Common myeloid progenitor, CD34-positive (primary cell): ENCODE measurements at regions not wholly inside any gene's neighbourhood (a gene's known extent, or its start where the extent isn't known, plus 50 kb on each side); places are given as distances from the start of the nearest gene placed in this dataset.

Experiments used
- CTCF ChIA-PET: fragments of 350-600 bp; sonication (Branson Sonifier 250); formaldehyde crosslinking; loops from one replicate; lab custom pipeline; 2021; ENCODE audit warnings: antibody characterized with exemption; lab: Charles Lee
- POLR2A ChIA-PET: fragments of 350-600 bp; sonication (Branson Sonifier 250); formaldehyde crosslinking; loops from one replicate; lab custom pipeline; 2021; ENCODE audit warnings: antibody characterized with exemption; lab: Charles Lee
- DNase-seq, 3 donors: peaks; one replicate each; pipeline versions ENCODE4 v3.0.0 to v3.0.0-alpha.2; 2013
- H3K27ac ChIP-seq, 2 experiments: 1 replicate in 1 of 2; 2 replicates in 1 of 2; pipeline ENCODE4 v1.7.0; 2013; ENCODE audit warnings: inconsistent platforms in 2 of 2, low read length in 2 of 2, mild to moderate bottlenecking in 2 of 2, low read depth in 1 of 2, moderate library complexity in 1 of 2; ENCODE audit not compliant: severe bottlenecking in 2 of 2, insufficient read depth in 1 of 2, poor library complexity in 1 of 2
- H3K27me3 ChIP-seq, 5 experiments: replicated peaks in 2 of 5; 1 replicate in 3 of 5; 2 replicates in 2 of 5; pipeline versions ENCODE4 v1.6.1 to v1.7.0; 2013; ENCODE audit warnings: low read length in 4 of 5, mild to moderate bottlenecking in 2 of 5, moderate library complexity in 2 of 5, inconsistent platforms in 1 of 5; ENCODE audit not compliant: insufficient read depth in 5 of 5, control insufficient read depth in 4 of 5
- H3K36me3 ChIP-seq, 4 experiments: 1 replicate in 2 of 4; 2 replicates in 2 of 4; pipeline versions ENCODE4 v1.6.1 to v1.7.0; 2013; ENCODE audit warnings: low read length in 3 of 4, control low read depth in 1 of 4, mild to moderate bottlenecking in 1 of 4; ENCODE audit not compliant: control insufficient read depth in 4 of 4, insufficient read depth in 4 of 4
- H3K4me1 ChIP-seq, 4 experiments: 1 replicate in 3 of 4; 2 replicates in 1 of 4; pipeline versions ENCODE4 v1.6.1 to v1.7.1; 2013; ENCODE audit warnings: low read length in 3 of 4, mild to moderate bottlenecking in 3 of 4, control low read depth in 1 of 4, inconsistent platforms in 1 of 4, moderate library complexity in 1 of 4; ENCODE audit not compliant: control insufficient read depth in 4 of 4, insufficient read depth in 4 of 4; ENCODE audit errors: control extremely low read depth in 1 of 4
- H3K4me3 ChIP-seq, 7 experiments: 1 replicate in 4 of 7; 2 replicates in 3 of 7; pipeline versions ENCODE4 v1.5.1 to v1.7.0; 2013; ENCODE audit warnings: mild to moderate bottlenecking in 7 of 7, low read length in 6 of 7, moderate library complexity in 6 of 7, inconsistent platforms in 2 of 7, low read depth in 2 of 7, control low read depth in 1 of 7; ENCODE audit not compliant: insufficient read depth in 4 of 7, control insufficient read depth in 1 of 7; ENCODE audit errors: extremely low read depth in 1 of 7
- H3K9me3 ChIP-seq, 5 experiments: 1 replicate in 4 of 5; 2 replicates in 1 of 5; pipeline versions ENCODE4 v1.6.1 to v1.7.1; 2013; ENCODE audit warnings: low read length in 4 of 5, mild to moderate bottlenecking in 2 of 5, inconsistent platforms in 1 of 5, low read depth in 1 of 5, moderate library complexity in 1 of 5; ENCODE audit not compliant: control insufficient read depth in 4 of 5, insufficient read depth in 2 of 5; ENCODE audit errors: control extremely low read depth in 1 of 5
- WGBS: methylation state at CpG from one replicate; pipeline ENCODE4 v1.1.5; 2013; ENCODE audit not compliant: insufficient coverage; 5-methylcytosine and 5-hydroxymethylcytosine counted together

GRCh38 chr14:84181072-84181471, 1348.9 kb upstream of the FLRT2 start:
- DNase-seq, result no peak
- H3K4me1 ChIP-seq, result no peaks in the 10 kb centered on the region
- H3K27ac ChIP-seq, result no peak overlapping the region
- no peaks in the 10 kb centered on the region for H3K36me3 ChIP-seq
- H3K9me3 ChIP-seq, result peaks cover 0 to 4% (median 0%) of the 10 kb centered on the region in 5 experiments
- H3K4me3 ChIP-seq, result no peak overlapping the region
- ChIA-PET CTCF (no interaction called here), POLR2A (no interaction called here)
- no peaks in the 10 kb centered on the region for H3K27me3 ChIP-seq
- WGBS, result 100% methylated on average over 1 of the region's 2 CpGs

- no peak overlapping the region for H3K27ac ChIP-seq
- H3K9me3 ChIP-seq, result peaks cover 0 to 9% (median 0%) of the 10 kb centered on the region in 5 experiments
- POLR2A ChIA-PET, result no interaction called here
- H3K27me3 ChIP-seq, result no peaks in the 10 kb centered on the region
- H3K36me3 ChIP-seq, result no peaks in the 10 kb centered on the region
- CTCF ChIA-PET, result no interaction called here
- H3K4me3 ChIP-seq, result no peak overlapping the region
- DNase-seq, result no peak
- H3K4me1 ChIP-seq, result no peaks in the 10 kb centered on the region
Measured at GRCh38 chr14:84195514-84195913, 1334.4 kb upstream of the FLRT2 start.

- H3K4me3 ChIP-seq, result no peak overlapping the region
- ChIA-PET POLR2A (no interaction called here), CTCF (no interaction called here)
Measured at GRCh38 chr14:84197704-84198103, 1332.2 kb upstream of the FLRT2 start.

GRCh38 chr14:84202486-84202885, 1327.5 kb upstream of the FLRT2 start:
- DNase-seq, result no peak
- WGBS, result 88% methylated on average over 2 of the region's 2 CpGs

More at GRCh38 chr14:84197704-84198103, 1332.2 kb upstream of the FLRT2 start:
- Histone ChIP-seq H3K4me1 (no peaks in the 10 kb centered on the region), H3K9me3 (peaks cover 0 to 9% (median 0%) of the 10 kb centered on the region in 5 experiments), H3K27me3 (no peaks in the 10 kb centered on the region), H3K36me3 (no peaks in the 10 kb centered on the region), H3K27ac (no peak overlapping the region)
- DNase-seq, result no peak
- no CpG with 5 or more reads among the region's 1 CpG for WGBS

GRCh38 chr14:84203896-84204295, 1326.0 kb upstream of the FLRT2 start:
- Histone ChIP-seq H3K27ac (no peak overlapping the region), H3K36me3 (no peaks in the 10 kb centered on the region), H3K4me1 (no peaks in the 10 kb centered on the region), H3K4me3 (no peak overlapping the region), H3K9me3 (no peaks in the 10 kb centered on the region), H3K27me3 (no peaks in the 10 kb centered on the region)
- POLR2A ChIA-PET, result no interaction called here
- CTCF ChIA-PET, result no interaction called here
- no peak for DNase-seq

More at GRCh38 chr14:84202486-84202885, 1327.5 kb upstream of the FLRT2 start:
- no peak overlapping the region for H3K4me3 ChIP-seq
- no peak overlapping the region for H3K27ac ChIP-seq
- H3K9me3 ChIP-seq, result no peaks in the 10 kb centered on the region
- CTCF ChIA-PET, result no interaction called here
- no peaks in the 10 kb centered on the region for H3K36me3 ChIP-seq
- POLR2A ChIA-PET, result no interaction called here
- no peaks in the 10 kb centered on the region for H3K27me3 ChIP-seq
- H3K4me1 ChIP-seq, result no peaks in the 10 kb centered on the region

GRCh38 chr14:84208451-84208850, 1321.5 kb upstream of the FLRT2 start:
- Histone ChIP-seq H3K27me3 (no peaks in the 10 kb centered on the region), H3K4me3 (no peak overlapping the region), H3K36me3 (no peaks in the 10 kb centered on the region), H3K4me1 (no peaks in the 10 kb centered on the region), H3K9me3 (no peaks in the 10 kb centered on the region), H3K27ac (no peak overlapping the region)
- POLR2A ChIA-PET, result no interaction called here
- WGBS, result 95% methylated on average over 4 of the region's 7 CpGs
- CTCF ChIA-PET, result no interaction called here
- DNase-seq, result no peak

GRCh38 chr14:84209031-84209430, 1320.9 kb upstream of the FLRT2 start:
- ChIA-PET CTCF (no interaction called here), POLR2A (no interaction called here)
- Histone ChIP-seq H3K4me3 (no peak overlapping the region), H3K27me3 (no peaks in the 10 kb centered on the region), H3K27ac (no peak overlapping the region), H3K9me3 (no peaks in the 10 kb centered on the region), H3K4me1 (no peaks in the 10 kb centered on the region), H3K36me3 (no peaks in the 10 kb centered on the region)
- no peak for DNase-seq
- no CpG with 5 or more reads among the region's 1 CpG for WGBS
